Cardiac muscle cell (in vitro differentiated cells and primary cell): ENCODE measurements at regions not wholly inside any gene's neighbourhood (a gene's known extent, or its start where the extent isn't known, plus 50 kb on each side); places are given as distances from the start of the nearest gene placed in this dataset.

Experiments
- DNase-seq, 2 donors: peaks; one replicate each; pipeline versions ENCODE4 v3.0.0 to v3.0.0-alpha.2; 2010 to 2017; ENCODE audit warnings: low read depth in 1 of 2, low spot score in 1 of 2
- H3K27ac ChIP-seq: fragments of 200-600 bp; sonication (generic); 2 replicates; pipeline ENCODE4 v1.5.1; 2016
- H3K27me3 ChIP-seq: fragments of 200-600 bp; sonication (generic); 2 replicates; pipeline ENCODE4 v1.6.0; 2016; ENCODE audit warnings: control low read depth
- H3K36me3 ChIP-seq: fragments of 200-600 bp; sonication (generic); 2 replicates; pipeline ENCODE4 v1.5.1; 2016; ENCODE audit warnings: control low read depth
- H3K4me1 ChIP-seq: fragments of 200-600 bp; sonication (generic); 2 replicates; pipeline ENCODE4 v1.8.1; 2017; ENCODE audit warnings: low read depth, mild to moderate bottlenecking, mixed run types
- H3K4me3 ChIP-seq: fragments of 200-600 bp; sonication (generic); 2 replicates; pipeline ENCODE4 v1.5.1; 2016; ENCODE audit warnings: mild to moderate bottlenecking
- H3K9me3 ChIP-seq: fragments of 200-600 bp; sonication (generic); 2 replicates; pipeline ENCODE4 v1.5.1; 2017; ENCODE audit warnings: low read depth, mild to moderate bottlenecking, control low read depth
- TF ChIP-seq, protein P1 (sequence below): IDR thresholded peaks from 2 replicates; pipeline ENCODE4 v1.5.1; 2012; ENCODE audit warnings: low read depth, mild to moderate bottlenecking, low read length

DNA sequence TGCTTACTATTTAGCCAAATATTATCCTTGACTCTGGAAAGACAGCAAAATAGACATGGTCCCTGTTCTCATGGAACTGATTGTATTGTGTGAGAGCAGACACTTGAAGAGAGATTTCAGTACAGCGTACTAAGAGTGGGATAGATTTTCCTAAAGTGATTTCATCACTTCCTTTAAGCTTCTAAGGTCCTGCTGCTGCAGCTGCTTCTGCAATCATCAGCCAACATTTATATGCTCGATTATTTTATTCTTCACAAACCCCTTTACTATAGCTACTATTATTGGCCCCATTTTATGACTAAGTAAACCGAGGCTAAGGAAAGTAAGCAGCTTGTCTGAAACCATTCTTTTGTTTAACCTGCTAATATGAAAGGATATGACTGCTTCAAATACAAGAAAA is 137.7 kb downstream of the SPATA31D1 start:
- TF ChIP-seq, protein P1, sequence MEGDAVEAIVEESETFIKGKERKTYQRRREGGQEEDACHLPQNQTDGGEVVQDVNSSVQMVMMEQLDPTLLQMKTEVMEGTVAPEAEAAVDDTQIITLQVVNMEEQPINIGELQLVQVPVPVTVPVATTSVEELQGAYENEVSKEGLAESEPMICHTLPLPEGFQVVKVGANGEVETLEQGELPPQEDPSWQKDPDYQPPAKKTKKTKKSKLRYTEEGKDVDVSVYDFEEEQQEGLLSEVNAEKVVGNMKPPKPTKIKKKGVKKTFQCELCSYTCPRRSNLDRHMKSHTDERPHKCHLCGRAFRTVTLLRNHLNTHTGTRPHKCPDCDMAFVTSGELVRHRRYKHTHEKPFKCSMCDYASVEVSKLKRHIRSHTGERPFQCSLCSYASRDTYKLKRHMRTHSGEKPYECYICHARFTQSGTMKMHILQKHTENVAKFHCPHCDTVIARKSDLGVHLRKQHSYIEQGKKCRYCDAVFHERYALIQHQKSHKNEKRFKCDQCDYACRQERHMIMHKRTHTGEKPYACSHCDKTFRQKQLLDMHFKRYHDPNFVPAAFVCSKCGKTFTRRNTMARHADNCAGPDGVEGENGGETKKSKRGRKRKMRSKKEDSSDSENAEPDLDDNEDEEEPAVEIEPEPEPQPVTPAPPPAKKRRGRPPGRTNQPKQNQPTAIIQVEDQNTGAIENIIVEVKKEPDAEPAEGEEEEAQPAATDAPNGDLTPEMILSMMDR, result no peak
- Histone ChIP-seq H3K27me3 (no peaks in the 10 kb centered on the region), H3K27ac (no peak overlapping the region), H3K9me3 (no peaks in the 10 kb centered on the region), H3K36me3 (no peaks in the 10 kb centered on the region), H3K4me1 (no peaks in the 10 kb centered on the region), H3K4me3 (no peak overlapping the region)
- peak in 1 of 2 donors; percentile 29 for DNase-seq

DNA sequence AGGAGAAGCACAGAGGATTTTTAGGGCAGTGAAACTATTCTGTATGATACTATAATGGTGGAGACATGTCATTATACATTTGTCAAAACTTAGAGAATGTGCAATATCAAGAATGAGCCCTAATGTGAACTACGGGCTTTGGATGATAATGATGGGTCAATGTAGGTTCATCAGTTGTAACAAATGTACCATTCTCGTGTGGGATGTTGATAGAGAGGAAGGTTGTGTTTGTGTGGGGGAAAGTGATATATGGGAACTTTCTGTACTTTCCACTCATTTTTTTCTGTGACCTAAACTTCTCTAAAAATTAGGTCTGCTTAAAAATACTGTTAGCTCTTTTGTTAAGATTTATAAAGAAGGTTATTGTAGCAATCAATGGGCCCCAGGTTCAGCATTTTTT is 138.9 kb downstream of the SPATA31D1 start:
- DNase-seq, result no peak
- no peaks in the 10 kb centered on the region for H3K4me1 ChIP-seq
- TF ChIP-seq, protein P1, result no peak

DNA sequence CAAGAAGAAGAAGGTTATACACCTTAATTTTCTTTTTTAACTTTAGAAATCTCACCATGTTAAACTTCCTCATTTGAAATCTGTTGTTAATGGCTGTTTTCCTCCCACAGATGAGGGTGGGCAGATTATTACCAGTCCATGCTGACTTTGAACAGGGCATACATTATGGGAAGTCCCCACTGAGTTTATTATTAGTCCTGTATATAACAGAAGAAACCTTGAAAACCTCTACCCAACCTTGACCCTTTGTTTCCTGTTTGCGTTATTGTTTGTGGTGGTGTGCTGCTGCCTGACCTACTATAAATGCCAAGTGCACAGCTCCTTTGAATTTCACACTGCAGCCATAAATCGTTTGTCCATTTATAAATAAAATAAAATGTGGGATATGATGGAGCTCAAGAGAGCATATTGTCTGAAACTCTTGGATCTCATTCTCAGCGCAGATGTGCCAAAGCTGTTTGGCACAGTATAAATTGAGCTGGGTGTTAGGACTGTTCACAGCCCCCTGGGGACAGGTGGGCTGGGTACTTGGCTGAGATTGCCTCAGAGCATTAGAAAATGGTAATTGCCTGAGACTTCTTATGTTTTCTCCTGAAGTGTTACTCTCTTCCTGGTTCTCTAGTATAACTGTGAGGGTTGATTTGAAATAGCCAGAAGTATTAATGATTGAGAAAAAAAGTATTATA is 139.6 kb downstream of the SPATA31D1 start:
- Histone ChIP-seq H3K27me3 (no peaks in the 10 kb centered on the region), H3K4me1 (no peaks in the 10 kb centered on the region), H3K27ac (no peak overlapping the region), H3K4me3 (no peak overlapping the region), H3K36me3 (no peaks in the 10 kb centered on the region), H3K9me3 (no peaks in the 10 kb centered on the region)
- no peak for DNase-seq
- TF ChIP-seq, protein P1, result no peak

More for the DNA sequence above, 138.9 kb downstream of the SPATA31D1 start:
- no peak overlapping the region for H3K27ac ChIP-seq
- no peak overlapping the region for H3K4me3 ChIP-seq
- no peaks in the 10 kb centered on the region for H3K27me3 ChIP-seq
- H3K9me3 ChIP-seq, result no peaks in the 10 kb centered on the region
- no peaks in the 10 kb centered on the region for H3K36me3 ChIP-seq

DNA sequence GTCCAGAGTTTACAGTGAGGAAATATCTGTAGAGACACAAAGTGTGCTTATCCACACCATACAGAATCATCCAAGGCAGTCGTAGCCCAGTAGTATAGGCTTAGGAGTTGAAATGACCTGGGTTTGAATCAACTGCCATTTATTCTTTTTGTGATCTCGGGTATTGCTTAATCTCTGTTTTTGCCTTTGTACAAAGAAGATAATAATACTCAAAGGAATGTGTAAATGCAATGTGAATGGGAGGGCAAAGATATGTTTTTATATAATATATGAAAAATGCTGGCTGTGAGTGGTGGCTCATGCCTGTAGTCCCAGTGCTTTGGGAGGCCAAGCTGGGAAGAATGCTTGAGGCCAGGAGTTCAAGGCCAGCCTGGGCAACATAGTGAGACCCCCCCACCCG is 141.1 kb downstream of the SPATA31D1 start:
- H3K27ac ChIP-seq, result no peak overlapping the region
- TF ChIP-seq, protein P1, result no peak
- H3K4me1 ChIP-seq, result no peaks in the 10 kb centered on the region
- H3K9me3 ChIP-seq, result no peaks in the 10 kb centered on the region
- peak in 1 of 2 donors; percentile 21 for DNase-seq
- no peaks in the 10 kb centered on the region for H3K27me3 ChIP-seq
- no peak overlapping the region for H3K4me3 ChIP-seq
- no peaks in the 10 kb centered on the region for H3K36me3 ChIP-seq

DNA sequence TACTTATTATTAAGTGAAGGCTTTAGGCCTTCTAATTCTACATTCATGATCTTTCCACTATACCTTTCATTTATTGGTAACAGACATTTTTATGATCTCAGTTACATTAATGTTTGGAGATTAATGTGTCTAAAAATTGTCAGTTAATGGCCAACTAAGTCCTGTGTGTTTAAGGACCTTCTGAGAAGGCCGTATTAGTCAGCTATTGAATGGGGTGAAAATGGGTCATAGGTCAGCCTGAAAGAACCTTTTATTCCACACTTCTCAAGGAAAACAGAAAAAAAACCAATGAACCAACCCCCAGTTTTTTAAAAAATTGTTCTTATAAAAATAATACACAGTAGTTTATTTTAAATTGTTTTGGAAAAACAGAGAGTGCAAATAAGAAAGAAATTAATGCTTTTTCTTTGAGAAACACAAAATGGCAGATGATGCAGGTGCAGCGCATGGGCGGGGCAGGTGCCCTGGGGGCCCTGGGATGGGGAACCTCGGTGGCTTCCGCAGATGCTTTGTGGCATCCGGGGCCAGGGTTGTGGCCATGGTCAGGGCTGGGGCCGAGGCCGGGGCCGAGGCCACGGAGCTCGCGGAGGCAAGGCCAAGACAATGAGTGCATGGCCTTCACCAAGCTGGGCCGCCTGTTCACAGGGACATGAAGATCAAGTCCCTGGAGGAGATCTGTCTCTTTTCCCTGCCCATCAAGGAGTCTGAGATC is 141.9 kb downstream of the SPATA31D1 start:
- Histone ChIP-seq H3K27ac (no peak overlapping the region), H3K4me3 (no peak overlapping the region), H3K36me3 (no peaks in the 10 kb centered on the region), H3K4me1 (no peaks in the 10 kb centered on the region), H3K27me3 (no peaks in the 10 kb centered on the region), H3K9me3 (no peaks in the 10 kb centered on the region)
- DNase-seq, result no peak
- TF ChIP-seq, protein P1, result no peak
